ENCODE measurements at regions not wholly inside any gene's neighbourhood (a gene's known extent, or its start where the extent isn't known, plus 50 kb on each side); places are given as distances from the start of the nearest gene placed in this dataset.

- TF ChIP-seq CTCF (IDR thresholded peaks at IDR 0.05) (no peak), POLR2A (IDR thresholded peaks at IDR 0.05) (no peak), EP300 (IDR thresholded peaks at IDR 0.05) (no peak)
These were observed 88.6 kb upstream of the GAS1 start for GRCh38 chr9:87035879-87036278.

Measured in suprapubic skin (tissue), 3 donors.